Mucosa of descending colon (tissue), 3 donors: ENCODE measurements at regions not wholly inside any gene's neighbourhood (a gene's known extent, or its start where the extent isn't known, plus 50 kb on each side); places are given as distances from the start of the nearest gene placed in this dataset.
"Not testable (repeated sequence)": the region's sequence is repeated elsewhere in the genome, so short reads cannot be mapped to it uniquely, and the experiment has no call there.

Source experiments
- ATAC-seq: fragments of 200-7000 bp; cut with Tn5 transposase; one replicate; pipeline ENCODE4 v1.9.1; 2020; ENCODE audit warnings: mild to moderate bottlenecking, moderate library complexity
- DNase-seq, 3 donors: peaks; one replicate each; pipeline ENCODE4 v3.0.0-alpha.2; 2020
- H3K36me3 ChIP-seq: fragments of 200-600 bp; one replicate; pipeline ENCODE4 v1.8.0; 2021; ENCODE audit warnings: low read depth, mild to moderate bottlenecking
- H3K4me1 ChIP-seq: fragments of 200-600 bp; one replicate; pipeline ENCODE4 v1.8.0; 2021; ENCODE audit warnings: low read depth, mild to moderate bottlenecking
- H3K4me3 ChIP-seq: fragments of 200-600 bp; one replicate; pipeline ENCODE4 v1.8.0; 2021; ENCODE audit warnings: mild to moderate bottlenecking
- H3K9me3 ChIP-seq: fragments of 200-600 bp; one replicate; pipeline ENCODE4 v1.8.0; 2021; ENCODE audit warnings: mild to moderate bottlenecking
- CTCF ChIP-seq: fragments of 200-600 bp; IDR thresholded peaks from one replicate; pipeline ENCODE4 v1.8.0; 2022; ENCODE audit warnings: antibody characterized with exemption, mild to moderate bottlenecking
- intact Hi-C, 2 donors: fragments of 100-400 bp; cut with DNase I in 1 of 2; cut with micrococcal nuclease in 1 of 2; formaldehyde crosslinking; loops; one replicate each; pipeline versions ENCODE4 v1.11.0 to v1.11.1; 2022; cut with DNase I, micrococcal nuclease
- donor health status: DM: no; HTN: no; CAD: no; lungs with moderate emphysema.
- donor health status: DM: no; HTN: no; CAD: no.
- donor health status: DM: no; HTN: yes; CAD: no.

GRCh38 chr20:30412972-30413371 lies 844.5 kb upstream of the DEFB115 start:
- DNase-seq (no peak), ATAC-seq (no peak)
- H3K4me3 ChIP-seq: no peak overlapping the region
- peaks cover 28% of the 10 kb centered on the region for H3K9me3 ChIP-seq
- TF ChIP-seq CTCF: no peak
- no peaks in the 10 kb centered on the region for H3K4me1 ChIP-seq
- intact Hi-C loops: no loop called here
- H3K36me3 ChIP-seq: no peaks in the 10 kb centered on the region

GRCh38 chr20:30417387-30417786 lies 840.1 kb upstream of the DEFB115 start:
- ATAC-seq, H3K9me3 ChIP-seq, H3K4me1 ChIP-seq, intact Hi-C loops, H3K4me3 ChIP-seq, H3K36me3 ChIP-seq, DNase-seq: not testable (repeated sequence)

- ATAC-seq, H3K9me3 ChIP-seq, intact Hi-C loops, H3K36me3 ChIP-seq, DNase-seq, H3K4me1 ChIP-seq, H3K4me3 ChIP-seq: not testable (repeated sequence)
Measured at GRCh38 chr20:30418378-30418777, 839.1 kb upstream of the DEFB115 start.

- no peaks in the 10 kb centered on the region for H3K4me1 ChIP-seq
- H3K9me3 ChIP-seq: peaks cover 3% of the 10 kb centered on the region
- no peak for TF ChIP-seq CTCF
- H3K4me3 ChIP-seq: no peak overlapping the region
- ATAC-seq (no peak), DNase-seq (no peak)
- H3K36me3 ChIP-seq: no peaks in the 10 kb centered on the region
- intact Hi-C loops: no loop called here
Measured at GRCh38 chr20:30419466-30419865, 838.0 kb upstream of the DEFB115 start.

GRCh38 chr20:30419871-30420420 lies 837.5 kb upstream of the DEFB115 start:
- DNase-seq, H3K4me1 ChIP-seq, H3K9me3 ChIP-seq, ATAC-seq, H3K4me3 ChIP-seq, H3K36me3 ChIP-seq, intact Hi-C loops: not testable (repeated sequence)
